ENCODE measurements at regions not wholly inside any gene's neighbourhood (a gene's known extent, or its start where the extent isn't known, plus 50 kb on each side); places are given as distances from the start of the nearest gene placed in this dataset.

GRCh38 chr11:109150581-109150980 is 271.4 kb upstream of the C11orf87 start:
- TF ChIP-seq, protein P1, sequence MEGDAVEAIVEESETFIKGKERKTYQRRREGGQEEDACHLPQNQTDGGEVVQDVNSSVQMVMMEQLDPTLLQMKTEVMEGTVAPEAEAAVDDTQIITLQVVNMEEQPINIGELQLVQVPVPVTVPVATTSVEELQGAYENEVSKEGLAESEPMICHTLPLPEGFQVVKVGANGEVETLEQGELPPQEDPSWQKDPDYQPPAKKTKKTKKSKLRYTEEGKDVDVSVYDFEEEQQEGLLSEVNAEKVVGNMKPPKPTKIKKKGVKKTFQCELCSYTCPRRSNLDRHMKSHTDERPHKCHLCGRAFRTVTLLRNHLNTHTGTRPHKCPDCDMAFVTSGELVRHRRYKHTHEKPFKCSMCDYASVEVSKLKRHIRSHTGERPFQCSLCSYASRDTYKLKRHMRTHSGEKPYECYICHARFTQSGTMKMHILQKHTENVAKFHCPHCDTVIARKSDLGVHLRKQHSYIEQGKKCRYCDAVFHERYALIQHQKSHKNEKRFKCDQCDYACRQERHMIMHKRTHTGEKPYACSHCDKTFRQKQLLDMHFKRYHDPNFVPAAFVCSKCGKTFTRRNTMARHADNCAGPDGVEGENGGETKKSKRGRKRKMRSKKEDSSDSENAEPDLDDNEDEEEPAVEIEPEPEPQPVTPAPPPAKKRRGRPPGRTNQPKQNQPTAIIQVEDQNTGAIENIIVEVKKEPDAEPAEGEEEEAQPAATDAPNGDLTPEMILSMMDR (IDR thresholded peaks at IDR 0.05), result no peak
- TF ChIP-seq POLR2A (IDR thresholded peaks at IDR 0.05), result no peak

Data from esophagus squamous epithelium (tissue), 4 donors.